IMR-90 (cell line): ENCODE measurements at regions not wholly inside any gene's neighbourhood (a gene's known extent, or its start where the extent isn't known, plus 50 kb on each side); places are given as distances from the start of the nearest gene placed in this dataset.

Experiments
- ATAC-seq: fragments of 200-7000 bp; cut with Tn5 transposase; 2 replicates; pipeline ENCODE4 v1.9.1; 2020; ENCODE audit warnings: low read depth, mild to moderate bottlenecking, moderate library complexity
- BruUV-seq: library from RNA; stranded (reverse); fragments of 400-500 nt; replicated peaks from 2 replicates; lab custom pipeline; 2021; lab: Mats Ljungman, UMichigan
- CTCF ChIA-PET: fragments of 300-600 bp; formaldehyde crosslinking; extraction: SDS; loops from one replicate; lab custom pipeline; 2021; ENCODE audit warnings: antibody characterized with exemption; lab: Yijun Ruan, JAX
- POLR2A ChIA-PET: fragments of 300-600 bp; sonication (Branson Sonifier 250); formaldehyde crosslinking; loops from one replicate; lab custom pipeline; 2022; ENCODE audit warnings: antibody characterized with exemption; ENCODE audit not compliant: unreplicated experiment; lab: Charles Lee
- DNase-seq: peaks from one replicate; pipeline ENCODE4 v3.0.0; 2013
- H2AFZ ChIP-seq: replicated peaks from 2 replicates; pipeline ENCODE3; 2013; ENCODE audit warnings: low read length, mild to moderate bottlenecking; ENCODE audit not compliant: poor library complexity
- H2AK5ac ChIP-seq: 2 replicates; pipeline ENCODE4 v1.6.1; 2013; ENCODE audit warnings: low read depth, low read length, inconsistent platforms
- H2AK9ac ChIP-seq: replicated peaks from 2 replicates; pipeline ENCODE3; 2013; ENCODE audit warnings: mild to moderate bottlenecking, low read depth, low read length, moderate library complexity; ENCODE audit not compliant: poor library complexity
- H2BK120ac ChIP-seq: 2 replicates; pipeline ENCODE4 v1.6.1; 2013; ENCODE audit warnings: low read depth, low read length, inconsistent platforms
- H2BK15ac ChIP-seq: 3 replicates; pipeline ENCODE4 v1.6.1; 2013; ENCODE audit warnings: low read depth, low read length, inconsistent platforms
- H2BK20ac ChIP-seq: 2 replicates; pipeline ENCODE4 v1.6.1; 2013; ENCODE audit warnings: low read depth, mild to moderate bottlenecking, inconsistent platforms, low read length, moderate library complexity
- H2BK5ac ChIP-seq: 2 replicates; pipeline ENCODE4 v1.6.1; 2013; ENCODE audit warnings: mild to moderate bottlenecking, low read depth, low read length, inconsistent platforms; ENCODE audit not compliant: poor library complexity, severe bottlenecking
- H3K14ac ChIP-seq: replicated peaks from 2 replicates; pipeline ENCODE4 v1.6.1; 2013; ENCODE audit warnings: low read depth, low read length, inconsistent platforms
- H3K18ac ChIP-seq: 2 replicates; pipeline ENCODE4 v1.6.1; 2013; ENCODE audit warnings: low read depth, low read length, control low read depth
- H3K23ac ChIP-seq: 2 replicates; pipeline ENCODE4 v1.6.1; 2013; ENCODE audit warnings: low read depth, low read length, inconsistent platforms
- H3K27ac ChIP-seq: 2 replicates; pipeline ENCODE4 v1.5.1; 2013; ENCODE audit warnings: mild to moderate bottlenecking, control low read depth, low read length; ENCODE audit not compliant: insufficient read depth
- H3K27me3 ChIP-seq: 2 replicates; pipeline ENCODE4 v1.6.1; 2013; ENCODE audit warnings: low read length; ENCODE audit not compliant: control insufficient read depth, insufficient read depth
- H3K36me3 ChIP-seq: 2 replicates; pipeline ENCODE4 v1.6.1; 2013; ENCODE audit warnings: low read length, mixed read lengths; ENCODE audit not compliant: control insufficient read depth, insufficient read depth
- H3K4ac ChIP-seq: 2 replicates; pipeline ENCODE4 v1.6.1; 2013; ENCODE audit warnings: low read depth, low read length, inconsistent platforms
- H3K4me1 ChIP-seq: 2 replicates; pipeline ENCODE4 v1.6.1; 2013; ENCODE audit warnings: low read length, mixed read lengths; ENCODE audit not compliant: control insufficient read depth, insufficient read depth
- H3K4me2 ChIP-seq: 2 replicates; pipeline ENCODE4 v1.6.1; 2013; ENCODE audit warnings: low read depth, mild to moderate bottlenecking, control low read depth, low read length, moderate library complexity
- H3K4me3 ChIP-seq: 2 replicates; pipeline ENCODE4 v1.5.1; 2013; ENCODE audit warnings: low read depth, mild to moderate bottlenecking, control low read depth, low read length, moderate library complexity; ENCODE audit not compliant: insufficient read depth
- H3K56ac ChIP-seq: 2 replicates; pipeline ENCODE4 v1.6.1; 2013; ENCODE audit warnings: low read length, inconsistent platforms; ENCODE audit not compliant: insufficient read depth; ENCODE audit errors: extremely low read depth
- H3K79me1 ChIP-seq, 2 experiments: 2 replicates each; pipeline ENCODE4 v1.6.1; 2013; ENCODE audit warnings: low read length in 2 of 2, inconsistent platforms in 1 of 2, low read depth in 1 of 2
- H3K9ac ChIP-seq: 2 replicates; pipeline ENCODE4 v1.6.1; 2013; ENCODE audit warnings: low read depth, low read length, control low read depth
- H3K9me1 ChIP-seq: 2 replicates; pipeline ENCODE4 v1.6.1; 2013; ENCODE audit warnings: low read length, inconsistent platforms; ENCODE audit not compliant: insufficient read depth
- H3K9me3 ChIP-seq: 2 replicates; pipeline ENCODE4 v1.6.1; 2013; ENCODE audit warnings: low read length; ENCODE audit not compliant: control insufficient read depth, insufficient read depth
- H4K20me1 ChIP-seq: 2 replicates; pipeline ENCODE4 v1.6.1; 2013; ENCODE audit warnings: low read length, inconsistent platforms; ENCODE audit not compliant: insufficient read depth
- H4K5ac ChIP-seq: 2 replicates; pipeline ENCODE4 v1.6.1; 2013; ENCODE audit warnings: mild to moderate bottlenecking, low read depth, low read length, control low read depth
- H4K8ac ChIP-seq, 2 experiments: 2 replicates each; pipeline ENCODE4 v1.6.1; 2013; ENCODE audit warnings: low read depth in 2 of 2, low read length in 2 of 2, control low read depth in 1 of 2, inconsistent platforms in 1 of 2
- H4K91ac ChIP-seq: 2 replicates; pipeline ENCODE4 v1.6.1; 2013; ENCODE audit warnings: low read depth, low read length, inconsistent platforms; ENCODE audit not compliant: insufficient read depth
- BHLHE40 ChIP-seq: fragments of 150-350 bp; IDR thresholded peaks from 2 replicates; pipeline ENCODE4 v1.6.1; 2016; ENCODE audit warnings: mild to moderate bottlenecking, low read depth, low read length
- CTCF ChIP-seq: conservative IDR thresholded peaks from 2 replicates; pipeline ENCODE4 v1.5.1; 2012; ENCODE audit warnings: mild to moderate bottlenecking, low read depth, low read length, improper control_type of control experiment
- ELK1 ChIP-seq: fragments of 150-350 bp; IDR thresholded peaks from 2 replicates; pipeline ENCODE4 v1.6.1; 2016; ENCODE audit warnings: low read depth, mild to moderate bottlenecking, low read length, moderate library complexity, borderline replicate concordance
- FOS ChIP-seq: fragments of 150-350 bp; IDR thresholded peaks from 2 replicates; pipeline ENCODE4 v1.6.1; 2016; ENCODE audit warnings: low read depth, low read length
- MAFK ChIP-seq: IDR thresholded peaks from 2 replicates; pipeline ENCODE4 v1.6.1; 2012; ENCODE audit warnings: low read depth, low read length, improper control_type of control experiment
- MXI1 ChIP-seq: IDR thresholded peaks from 2 replicates; pipeline ENCODE4 v1.6.1; 2012; ENCODE audit warnings: low read depth, mild to moderate bottlenecking, low read length, moderate library complexity, borderline replicate concordance
- POLR2A ChIP-seq: IDR thresholded peaks from 2 replicates; pipeline ENCODE4 v1.6.1; 2012; ENCODE audit warnings: mild to moderate bottlenecking, low read depth, low read length
- SMC3 ChIP-seq: fragments of 150-350 bp; IDR thresholded peaks from 2 replicates; pipeline ENCODE4 v1.6.1; 2016; ENCODE audit warnings: low read depth, mild to moderate bottlenecking, antibody characterized with exemption, low read length, moderate library complexity
- dilution Hi-C: fragments of 300-500 bp; cut with HindIII; formaldehyde crosslinking; loops from one replicate; pipeline ENCODE4 v1.14.3; 2018; ENCODE audit warnings: low sequenced_read_pairs; ENCODE audit not compliant: unreplicated experiment
- in situ Hi-C: fragments of 300-500 bp; cut with MboI; formaldehyde crosslinking; loops from 3 replicates; pipeline ENCODE4 v1.14.3; 2019; ENCODE audit warnings: low sequenced_read_pairs, inconsistent platforms, mixed read lengths
- intact Hi-C: fragments of 100-400 bp; cut with micrococcal nuclease; formaldehyde crosslinking; loops from 2 replicates; pipeline ENCODE4 v1.10.0; 2022

- Histone ChIP-seq H3K4me2 (no peak overlapping the region), H2AK5ac (no peak overlapping the region), H4K91ac (no peak overlapping the region), H2BK5ac (no peak overlapping the region), H3K79me1 (no peaks in the 10 kb centered on the region), H3K18ac (no peak overlapping the region), H2AFZ (no peak overlapping the region), H2BK15ac (no peak overlapping the region), H4K20me1 (no peaks in the 10 kb centered on the region), H3K4ac (no peak overlapping the region), H3K27ac (no peak overlapping the region), H2BK120ac (no peak overlapping the region), H3K14ac (no peak overlapping the region), H2AK9ac (no peak overlapping the region), H3K36me3 (no peaks in the 10 kb centered on the region), H3K23ac (no peak overlapping the region), H3K4me1 (peaks cover 6% of the 10 kb centered on the region; the same call in 1 of the 2 replicates), H4K5ac (no peak overlapping the region), H2BK20ac (no peak overlapping the region), H3K9ac (no peak overlapping the region), H3K27me3 (no peaks in the 10 kb centered on the region), H3K56ac (no peak overlapping the region), H4K8ac (no peak overlapping the region), H3K4me3 (no peak overlapping the region), H3K9me1 (no peaks in the 10 kb centered on the region), H3K9me3 (no peaks in the 10 kb centered on the region)
- CTCF ChIA-PET, result no interaction called here
- dilution Hi-C loops (no loop called here), intact Hi-C loops (no loop called here), in situ Hi-C loops (no loop called here)
- TF ChIP-seq MXI1 (no peak), CTCF (no peak), BHLHE40 (no peak), SMC3 (no peak), MAFK (no peak), POLR2A (no peak), FOS (no peak), ELK1 (no peak)
- no TSS peak for BruUV-seq
- POLR2A ChIA-PET, result no interaction called here
- no peak for ATAC-seq
- DNase-seq, result no peak
Observed at GRCh38 chr12:25746131-25746530, 193.0 kb upstream of the LMNTD1 start.
